DOHH2 (cell line): ENCODE measurements at regions not wholly inside any gene's neighbourhood (a gene's known extent, or its start where the extent isn't known, plus 50 kb on each side); places are given as distances from the start of the nearest gene placed in this dataset.

Source experiments
- CTCF ChIP-seq: fragments of 200-600 bp; sonication (generic); IDR thresholded peaks from one replicate; pipeline ENCODE4 v1.5.1; 2014; ENCODE audit warnings: antibody characterized with exemption, mild to moderate bottlenecking, low read depth, low read length; ENCODE audit not compliant: poor library complexity, severe bottlenecking
- EZH2phosphoT487 ChIP-seq: fragments of 200-600 bp; sonication (generic); IDR thresholded peaks from 2 replicates; pipeline ENCODE4 v1.6.1; 2017; ENCODE audit warnings: borderline replicate concordance, mild to moderate bottlenecking, antibody characterized with exemption, low read length, moderate library complexity, mixed read lengths

- TF ChIP-seq CTCF (no peak), EZH2phosphoT487 (no peak)
Measured at GRCh38 chr3:72306800-72307341, 521.9 kb upstream of the PROK2 start.
